AG09319 (cell line): ENCODE measurements at regions not wholly inside any gene's neighbourhood (a gene's known extent, or its start where the extent isn't known, plus 50 kb on each side); places are given as distances from the start of the nearest gene placed in this dataset.

Experiments used
- DNase-seq: peaks from one replicate; pipeline ENCODE4 v3.0.0-alpha.2; 2010; ENCODE audit warnings: low read depth; ENCODE audit errors: extremely low read depth
- CTCF ChIP-seq: IDR thresholded peaks from 2 replicates; pipeline ENCODE4 v1.5.1; 2011; ENCODE audit warnings: low read depth, mild to moderate bottlenecking, inconsistent platforms, low read length, moderate library complexity

GRCh38 chr2:82735336-82735735 is 1723.7 kb downstream of the SUCLG1 start:
- TF ChIP-seq CTCF: no peak
- no peak for DNase-seq

DNA sequence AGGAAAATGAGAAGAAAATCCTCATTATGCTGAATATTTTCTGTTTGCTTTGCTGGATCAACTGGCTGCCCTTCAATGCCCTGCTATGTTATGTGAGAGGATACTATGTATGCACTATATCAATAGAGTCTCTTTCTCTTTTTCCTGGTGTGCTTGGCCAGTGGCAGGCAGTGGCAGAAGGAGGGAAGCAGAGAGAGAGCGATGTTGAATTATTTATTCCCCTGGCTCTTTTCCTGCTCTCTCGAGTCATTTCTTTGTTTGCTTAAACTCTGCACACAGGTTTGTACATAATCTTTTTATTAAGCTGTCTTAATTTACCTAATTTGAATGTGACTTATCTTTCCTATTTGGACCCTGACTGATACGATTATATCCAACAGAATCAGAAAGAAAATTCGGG is 1727.3 kb downstream of the SUCLG1 start:
- DNase-seq: no peak
- no peak for TF ChIP-seq CTCF

- DNase-seq: no peak
- no peak for TF ChIP-seq CTCF
Measured at GRCh38 chr2:82730811-82731210, 1728.3 kb downstream of the SUCLG1 start.

DNA sequence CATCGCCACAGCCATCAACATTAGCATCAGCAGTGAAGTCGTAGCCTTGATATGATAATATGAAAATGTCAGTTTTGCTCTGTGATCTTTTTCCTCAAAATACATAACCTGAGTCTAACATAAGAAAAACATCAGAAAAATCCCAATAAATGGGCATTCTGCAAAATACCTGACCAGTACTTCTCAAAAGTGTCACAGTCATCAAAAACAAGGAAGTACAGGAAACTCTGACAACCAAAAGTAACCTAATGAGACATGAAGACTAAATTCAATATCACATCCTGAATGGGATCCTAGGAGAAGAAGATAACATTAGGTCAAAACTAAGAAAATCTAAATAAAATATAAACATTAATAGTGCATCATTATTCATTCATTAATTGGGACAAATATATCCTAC is 1731.0 kb downstream of the SUCLG1 start:
- no peak for TF ChIP-seq CTCF
- no peak for DNase-seq

DNA sequence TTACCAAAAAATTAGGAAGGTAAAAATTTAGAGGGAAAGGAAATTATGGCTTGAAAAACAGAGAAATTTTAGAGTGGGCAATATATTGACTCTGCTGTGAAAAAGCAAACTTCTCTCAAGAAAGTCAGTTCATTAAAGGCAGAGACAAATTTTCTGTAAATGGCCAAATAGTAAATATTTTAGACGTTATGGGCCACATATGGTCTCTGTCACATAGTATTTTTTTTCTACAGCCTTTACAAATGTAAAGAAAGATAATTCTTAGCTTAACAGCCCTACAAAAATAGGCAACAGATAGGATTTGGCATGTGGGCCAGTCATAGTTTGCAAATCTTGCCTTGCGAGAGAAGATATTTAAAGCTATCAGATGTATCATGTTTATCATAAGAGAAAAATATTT is 1750.4 kb downstream of the SUCLG1 start:
- no peak for TF ChIP-seq CTCF
- no peak for DNase-seq

DNA sequence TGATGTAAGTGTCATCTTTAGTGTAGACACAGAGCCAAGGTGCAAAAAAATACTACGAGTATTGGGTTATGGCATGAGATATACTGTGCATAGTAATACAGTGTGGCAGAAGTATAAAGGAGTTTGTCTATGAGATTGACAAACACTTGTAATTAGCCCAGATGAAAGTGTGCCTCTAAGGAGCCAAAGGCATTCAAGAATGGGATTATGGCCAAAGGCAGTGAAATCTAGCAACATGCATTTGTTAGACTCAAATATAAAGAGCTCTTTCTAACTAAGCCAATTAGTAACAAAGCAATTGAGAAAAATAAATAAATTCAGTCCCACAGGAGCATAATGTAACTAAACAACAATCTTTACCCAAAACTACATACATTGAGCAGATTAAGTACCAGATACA is 1761.8 kb downstream of the SUCLG1 start:
- no peak for TF ChIP-seq CTCF

DNA sequence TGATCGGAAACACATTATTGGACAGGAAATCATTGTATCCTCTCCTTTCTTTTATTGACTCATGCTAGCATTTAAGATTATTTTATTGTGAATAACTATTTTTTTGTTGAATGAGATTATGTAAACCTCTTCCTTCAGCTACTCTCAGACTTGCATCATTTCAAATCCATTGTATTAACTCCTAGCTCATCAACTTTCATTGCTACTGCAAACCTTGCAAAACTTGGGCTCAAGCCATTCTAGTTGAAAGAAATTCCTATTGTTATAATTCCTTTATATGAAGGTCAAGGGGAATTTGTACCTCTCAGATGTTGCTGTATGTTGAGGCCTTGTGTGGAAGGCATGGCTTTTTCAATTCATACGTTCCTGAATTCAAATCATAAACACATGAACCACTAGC is 1764.6 kb downstream of the SUCLG1 start:
- TF ChIP-seq CTCF: no peak

More for the DNA sequence above, 1761.8 kb downstream of the SUCLG1 start:
- DNase-seq: no peak

More for the DNA sequence above, 1764.6 kb downstream of the SUCLG1 start:
- DNase-seq: no peak
